ENCODE measurements at regions not wholly inside any gene's neighbourhood (a gene's known extent, or its start where the extent isn't known, plus 50 kb on each side); places are given as distances from the start of the nearest gene placed in this dataset.

DNA sequence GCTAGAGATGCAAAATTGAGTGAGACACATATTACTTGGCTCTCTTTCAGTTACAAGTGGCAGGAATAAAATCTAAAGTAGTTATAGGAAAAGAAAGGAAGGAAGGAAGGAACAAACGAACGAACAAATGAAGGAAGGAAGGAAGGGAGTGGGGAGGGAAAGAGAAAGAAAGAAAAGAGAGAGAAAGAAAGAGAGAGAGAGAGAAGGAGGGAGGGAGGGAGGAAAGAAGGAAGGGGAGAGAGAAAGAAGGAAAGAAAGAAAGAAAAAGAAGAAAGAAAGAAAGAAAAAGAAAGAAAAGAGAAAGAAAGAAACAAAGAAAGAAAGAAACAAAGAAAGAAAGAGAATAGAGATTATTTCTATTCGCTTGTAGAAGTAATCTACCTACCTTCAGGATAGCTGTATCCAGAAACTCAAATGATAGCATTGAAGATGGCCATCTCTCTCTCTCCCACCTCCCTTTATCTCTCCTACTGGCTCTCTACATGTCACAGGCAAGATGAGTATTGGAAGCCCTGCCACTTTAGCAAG is 229.7 kb upstream of the TLE3 start:
- no peak for DNase-seq (ENCODE audit: low read depth, low spot score)

DNA sequence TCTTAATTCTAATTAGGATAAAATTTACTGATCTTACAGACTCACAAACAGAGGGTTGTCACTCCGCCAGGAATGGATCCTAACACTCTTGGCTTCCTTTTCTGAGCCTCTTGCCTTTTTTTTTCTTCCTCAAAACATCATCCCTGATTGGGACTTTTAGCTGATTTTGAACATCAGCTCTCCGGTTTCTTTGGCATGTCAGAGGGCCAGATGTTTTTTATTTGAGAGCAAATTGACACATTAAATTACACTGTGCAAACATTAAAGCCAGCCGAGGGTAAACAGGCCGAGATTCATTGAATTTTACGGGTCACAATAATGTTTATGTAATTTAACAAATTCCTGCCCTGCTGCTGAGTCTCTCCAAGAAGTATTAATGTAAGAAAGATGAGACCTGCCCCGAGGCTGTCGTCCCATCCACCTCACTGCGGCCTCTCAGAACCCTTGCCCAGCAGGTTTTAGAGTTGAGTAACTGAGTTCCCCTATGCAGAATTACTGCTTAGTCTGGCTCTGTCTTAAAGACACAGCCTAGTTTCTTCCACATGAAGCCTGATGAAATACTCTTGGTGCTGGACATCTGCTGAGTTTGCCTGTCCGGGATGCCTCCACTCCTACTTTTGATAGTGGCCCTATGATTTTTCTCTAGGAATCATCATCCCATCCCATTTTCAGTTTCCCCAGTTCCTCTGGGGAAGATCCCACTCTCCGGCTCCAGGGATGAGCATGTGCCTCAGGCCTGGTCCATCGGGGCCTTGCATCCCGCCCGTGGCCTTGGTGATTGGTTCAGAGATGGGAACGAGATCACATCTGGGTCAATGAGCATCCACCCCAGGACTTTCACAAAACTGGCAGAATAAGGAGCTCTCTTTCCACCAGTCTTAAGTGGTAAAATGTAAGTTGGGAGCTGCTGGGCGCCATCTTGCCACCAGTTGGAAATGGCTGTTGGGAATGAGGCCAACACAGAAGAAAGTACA is 226.6 kb upstream of the TLE3 start:
- no peak for DNase-seq (ENCODE audit: low read depth, low spot score)

DNA sequence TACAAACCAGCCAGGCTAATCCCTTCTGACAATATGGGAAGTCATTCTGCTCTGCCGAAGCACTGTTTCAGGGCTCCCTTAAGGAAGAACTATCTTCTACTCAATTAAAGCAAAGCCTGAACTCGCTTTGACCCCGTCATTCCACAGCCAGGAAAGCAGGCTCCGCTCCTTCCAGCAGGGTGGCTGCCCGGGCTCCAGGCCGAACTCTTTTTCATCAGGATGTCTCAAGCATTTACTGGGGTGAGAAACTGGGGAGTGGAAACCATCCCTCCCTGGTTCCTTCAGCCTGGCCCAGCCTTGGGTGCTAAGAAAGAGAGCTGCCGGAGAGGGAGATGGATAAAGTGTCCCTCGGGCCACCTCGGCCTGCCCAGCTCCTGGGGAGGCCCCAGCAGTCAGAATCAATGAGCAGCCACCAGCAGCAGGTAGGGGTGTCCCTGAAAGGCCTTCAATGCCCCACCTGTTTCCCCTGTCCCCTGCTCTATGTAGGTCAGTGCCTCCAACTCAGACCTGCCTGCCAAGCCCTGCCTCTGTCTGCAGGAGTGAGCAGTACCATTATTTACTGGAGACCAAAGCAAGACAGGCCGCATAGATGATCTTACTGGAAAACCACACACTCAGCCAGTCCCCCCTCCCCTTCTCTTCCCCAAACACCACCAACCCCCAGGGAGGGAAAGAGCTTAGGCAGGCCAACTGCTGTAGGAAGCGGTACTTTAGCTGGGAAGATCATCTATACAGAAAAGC is 225.6 kb upstream of the TLE3 start:
- no peak for DNase-seq (ENCODE audit: low read depth, low spot score)

DNA sequence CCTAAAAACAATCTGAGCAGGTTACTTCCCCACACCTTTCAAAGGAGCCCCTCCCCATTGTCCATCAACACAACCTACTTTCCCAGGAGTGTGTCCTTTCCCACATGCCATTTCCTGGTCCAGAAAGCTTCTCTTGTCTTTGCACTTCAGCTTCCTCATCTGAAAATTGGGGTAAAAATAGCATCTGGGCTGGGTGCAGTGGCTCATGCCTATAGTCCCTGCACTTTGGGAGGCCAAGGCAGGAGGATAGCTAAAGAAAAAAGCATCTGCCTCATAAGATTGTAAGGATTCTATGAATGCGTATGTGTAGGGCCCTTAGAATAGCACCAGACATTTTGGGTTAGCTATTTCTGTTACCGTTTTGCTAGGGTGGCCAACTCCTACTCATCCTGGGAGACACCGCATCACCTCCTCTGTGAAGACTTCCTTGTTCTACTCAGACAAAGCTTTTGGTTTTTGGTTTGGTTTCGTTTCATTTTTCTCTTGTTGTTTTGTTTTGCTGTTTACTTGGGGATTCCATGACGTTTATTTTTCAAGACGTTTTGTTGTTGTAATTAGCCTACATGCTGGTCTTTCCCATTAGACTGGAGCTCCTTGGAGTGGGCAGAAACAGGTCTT is 224.4 kb upstream of the TLE3 start:
- no peak for DNase-seq (ENCODE audit: low read depth, low spot score)

DNA sequence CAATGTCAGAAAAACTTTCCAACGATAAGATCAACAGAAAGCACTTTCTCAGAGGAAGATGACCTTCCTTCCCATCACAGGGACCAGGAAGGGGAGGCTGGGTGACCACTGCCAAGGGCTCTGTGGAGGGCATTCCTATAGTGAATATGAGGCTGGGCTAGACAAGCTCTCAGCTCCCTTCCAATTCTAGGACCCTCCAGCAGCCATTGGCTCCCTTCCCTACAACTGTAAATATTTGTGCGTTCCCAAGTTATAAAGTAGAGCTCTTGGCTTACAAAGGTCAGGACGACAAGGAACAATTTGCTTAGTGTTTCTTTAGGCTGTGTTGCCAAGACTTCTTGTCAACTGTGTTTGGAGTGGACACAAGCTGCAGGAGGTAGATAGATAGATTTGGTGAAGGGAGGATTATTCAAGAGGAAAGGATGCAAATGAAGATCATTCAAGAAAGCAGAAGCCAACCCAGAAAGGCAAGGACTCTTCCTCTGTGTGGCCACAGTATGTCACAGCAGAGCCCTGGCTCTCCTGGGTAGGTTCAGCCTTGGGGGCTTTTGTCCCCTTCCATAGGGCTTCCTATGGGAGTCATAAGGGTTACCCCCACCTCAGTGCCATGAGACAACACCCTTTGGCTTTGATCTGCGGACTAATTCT is 223.6 kb upstream of the TLE3 start:
- no peak for DNase-seq (ENCODE audit: low read depth, low spot score)

DNA sequence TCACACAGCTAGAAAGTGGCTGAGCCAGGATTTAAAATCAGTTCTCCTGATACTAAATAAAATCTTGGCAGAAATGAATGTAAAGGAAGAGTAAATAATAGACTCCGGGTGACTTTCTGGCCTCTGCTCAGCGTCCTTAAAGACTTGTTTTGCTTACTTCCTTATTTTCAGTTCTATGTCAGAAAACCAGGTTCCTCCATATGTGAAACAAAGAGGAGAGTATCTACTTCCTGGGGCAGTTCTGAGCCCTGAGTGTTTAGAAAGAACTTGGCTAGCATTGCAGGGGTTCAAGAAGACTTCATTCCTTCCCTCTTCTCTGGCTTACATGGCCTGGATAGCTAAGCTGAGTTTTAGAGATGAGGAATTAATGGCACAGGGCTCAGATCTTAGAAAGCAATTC is 222.8 kb upstream of the TLE3 start:
- no peak for DNase-seq (ENCODE audit: low read depth, low spot score)

DNA sequence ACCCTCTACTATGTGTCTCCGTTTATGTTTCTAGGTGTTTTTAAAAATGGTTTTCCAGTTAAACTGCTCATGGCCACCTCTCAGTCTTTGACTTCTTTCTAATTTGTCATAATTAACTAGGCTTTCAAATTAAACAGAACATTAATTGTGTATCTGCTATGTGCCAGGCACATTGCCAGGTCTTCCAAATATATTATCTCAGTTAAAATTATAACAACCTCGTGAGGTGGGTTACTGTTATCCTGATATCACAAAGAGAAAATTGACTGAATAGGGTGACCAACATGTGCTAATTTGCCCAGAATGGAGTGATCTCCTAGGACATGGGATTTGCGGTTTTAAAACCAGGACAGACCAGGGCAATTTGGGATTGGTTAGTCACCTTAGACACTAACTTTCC is 222.4 kb upstream of the TLE3 start:
- DNase-seq (ENCODE audit: low read depth, low spot score): no peak

DNA sequence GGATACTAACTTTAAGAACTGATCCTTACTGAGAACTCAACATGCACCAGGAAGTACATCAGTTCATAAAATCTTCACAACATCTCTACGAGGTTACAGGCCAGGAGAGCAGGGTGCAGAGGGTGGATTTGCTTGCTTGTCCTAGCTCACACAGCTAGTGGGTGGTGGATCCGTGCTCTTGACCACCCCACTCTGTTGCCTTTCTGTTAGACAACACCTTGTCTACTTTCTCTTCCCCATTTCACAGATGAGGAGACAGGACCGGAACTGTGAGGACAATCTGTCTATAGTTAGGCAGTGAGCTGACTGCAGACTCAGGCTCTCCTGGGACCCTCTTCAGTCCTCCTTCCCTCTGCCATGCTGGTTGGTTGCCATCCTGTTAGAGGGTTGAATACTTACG is 221.7 kb upstream of the TLE3 start:
- no peak for DNase-seq (ENCODE audit: low read depth, low spot score)

DNA sequence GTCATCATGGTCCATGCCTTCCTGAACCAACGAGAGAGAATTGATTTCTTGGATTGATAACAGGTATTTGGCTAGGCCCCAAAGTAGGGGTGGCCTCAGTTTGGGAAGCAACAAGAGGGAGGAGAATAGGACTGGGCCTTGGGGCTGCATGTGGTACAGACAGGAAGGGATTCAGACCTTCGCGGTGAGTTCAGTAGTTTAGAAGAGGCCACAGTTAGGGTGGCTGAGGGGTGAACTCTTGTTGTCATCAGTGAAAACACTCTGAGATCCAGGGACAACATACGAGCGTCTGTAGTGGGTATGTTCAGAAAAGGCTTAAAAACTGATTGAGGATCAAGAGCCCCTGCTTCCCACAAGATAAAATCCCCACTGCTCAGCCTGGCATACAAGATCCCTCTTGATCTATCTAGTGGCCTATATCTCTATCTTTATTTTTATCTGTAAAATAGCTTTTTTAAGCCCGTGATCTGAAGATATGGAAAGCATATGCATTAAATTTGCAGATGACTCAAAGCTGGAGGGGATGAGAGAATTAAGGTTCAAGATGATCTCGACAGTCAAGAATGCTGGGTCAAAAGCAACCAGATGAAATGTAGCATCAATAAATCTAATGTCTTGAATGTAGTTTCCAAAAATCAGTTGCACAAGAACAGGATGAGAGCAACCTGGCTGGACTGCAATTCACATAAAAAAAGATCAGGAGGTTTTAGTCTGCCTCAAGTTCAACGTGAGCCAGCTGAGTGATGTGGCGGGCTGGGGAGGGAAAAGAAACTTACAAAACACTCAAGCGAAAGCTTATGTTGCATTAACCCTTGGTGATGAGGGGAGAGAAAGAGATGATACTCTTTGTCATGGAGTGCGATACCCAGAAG is 221.1 kb upstream of the TLE3 start:
- DNase-seq (ENCODE audit: low read depth, low spot score): no peak

DNA sequence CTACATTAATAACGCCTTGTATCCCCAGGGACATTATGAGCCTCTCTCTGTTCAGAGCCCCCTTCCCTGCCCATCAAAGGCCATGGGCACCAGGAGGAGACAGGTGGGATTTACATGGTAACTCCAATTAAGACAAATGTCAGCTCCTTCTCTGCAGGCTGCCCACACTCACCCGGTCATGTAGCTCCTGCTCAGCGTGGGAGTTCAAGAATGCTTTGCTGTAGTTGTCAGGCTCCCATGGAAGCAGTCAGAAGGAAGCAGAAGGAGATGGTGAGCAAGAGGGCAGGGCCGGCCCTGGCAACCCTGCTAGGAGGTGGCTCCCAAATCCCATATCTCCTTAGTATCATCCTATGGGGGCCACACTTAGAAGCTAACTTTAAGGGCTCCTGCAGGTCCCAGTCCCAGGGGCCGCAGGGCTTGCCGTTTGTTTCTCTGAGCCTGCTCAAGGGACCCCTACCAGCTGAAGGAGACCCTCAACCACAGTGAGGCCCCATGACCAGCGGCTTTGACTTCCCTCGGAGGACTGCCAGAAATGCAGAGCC is 218.4 kb upstream of the TLE3 start:
- no peak for DNase-seq (ENCODE audit: low read depth, low spot score)

DNA sequence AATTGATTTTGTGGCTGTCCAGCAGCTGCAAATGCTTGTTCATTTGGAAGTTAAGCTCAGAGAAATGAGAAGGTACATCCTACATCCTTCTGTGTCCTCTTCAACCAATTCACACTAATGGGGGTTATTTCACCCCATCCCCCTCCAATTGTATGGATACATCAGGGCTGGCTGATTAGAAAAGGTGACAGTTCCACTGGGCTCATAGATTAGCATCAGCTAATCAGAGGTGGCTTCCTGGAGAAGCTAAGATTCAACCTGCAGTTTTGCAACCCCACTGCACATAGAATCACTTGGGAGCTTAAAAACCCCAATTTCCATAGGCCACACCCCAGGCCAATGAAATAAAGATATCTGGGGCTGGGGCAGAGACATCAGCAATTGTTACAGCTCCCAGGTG is 217.7 kb upstream of the TLE3 start:
- DNase-seq (ENCODE audit: low read depth, low spot score): no peak

DNA sequence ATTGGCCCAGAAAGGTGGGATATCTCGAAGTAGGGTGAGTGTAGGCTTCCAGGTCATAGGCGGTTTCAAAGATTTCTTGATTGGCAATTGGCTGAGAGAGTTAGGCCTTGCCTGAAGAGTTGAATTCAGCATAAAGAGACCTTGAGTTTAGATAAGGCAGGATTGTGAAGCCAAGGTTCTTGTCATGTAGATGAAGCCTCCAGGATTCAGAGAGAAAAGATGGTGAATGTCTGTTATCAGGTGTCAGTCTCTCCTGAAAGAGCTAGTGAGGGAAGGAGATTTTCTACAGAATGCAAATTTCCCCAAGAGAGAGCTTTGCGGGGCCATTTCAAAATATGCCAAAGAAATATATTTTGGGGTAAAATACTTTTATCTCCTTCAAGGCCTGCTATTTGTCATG is 217.0 kb upstream of the TLE3 start:
- DNase-seq (ENCODE audit: low read depth, low spot score): no peak

DNA sequence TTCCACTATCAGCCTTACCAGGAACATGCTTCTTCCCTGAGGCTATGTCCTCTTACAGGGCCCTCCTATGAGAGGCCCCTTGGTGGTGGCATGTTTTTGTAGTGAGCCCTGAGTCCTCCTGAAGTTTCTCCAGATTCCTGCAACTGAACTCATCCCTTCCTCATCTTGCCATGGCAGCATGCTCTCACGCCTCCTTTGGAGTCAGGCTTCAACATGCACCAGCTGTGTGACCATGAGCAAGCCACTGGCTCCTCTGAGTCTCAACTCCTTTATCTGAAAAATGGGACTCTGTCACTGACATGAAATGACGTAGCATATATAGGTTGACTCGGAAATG is 216.3 kb upstream of the TLE3 start:
- no peak for DNase-seq (ENCODE audit: low read depth, low spot score)

DNA sequence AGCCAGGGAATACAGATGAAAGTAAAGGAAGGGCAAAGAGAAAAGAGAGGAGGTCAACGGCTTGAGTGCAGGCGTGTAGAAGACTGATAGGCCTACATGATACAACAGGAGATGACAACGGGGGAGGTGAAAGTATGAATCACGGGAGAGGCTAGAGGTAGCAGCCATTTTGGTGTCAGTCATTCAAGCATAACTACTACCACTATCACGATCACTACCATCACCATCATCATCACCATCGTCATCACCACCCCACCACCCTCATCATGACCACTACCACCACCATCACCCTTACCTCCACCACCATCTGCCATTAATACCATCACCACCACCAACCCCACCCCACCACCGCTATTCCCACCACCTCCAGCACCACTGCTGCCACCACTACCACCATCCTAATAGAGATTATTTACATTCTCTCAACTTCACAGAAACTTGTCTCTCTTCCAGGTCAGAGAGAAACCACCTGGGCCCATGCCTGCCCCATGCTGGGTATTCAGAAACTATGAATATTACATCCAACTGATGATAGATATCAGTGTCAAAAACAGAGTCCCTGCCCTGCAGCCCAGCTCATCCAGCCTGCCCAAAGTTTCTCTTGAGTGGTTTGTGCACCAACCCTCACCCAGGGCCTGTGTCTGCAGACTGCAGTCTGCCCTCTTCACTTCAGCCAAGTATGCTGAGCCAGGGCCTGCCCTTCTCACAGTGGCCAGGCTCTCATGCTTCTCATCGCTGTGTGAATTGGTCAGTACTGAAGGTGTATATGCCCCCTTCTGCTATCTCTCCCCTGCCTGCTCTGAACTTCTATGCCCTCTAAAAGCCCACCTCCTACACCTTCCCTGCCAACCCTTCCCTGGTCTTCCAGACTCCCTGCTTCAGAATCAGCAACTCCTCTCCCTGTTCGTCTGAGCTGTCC is 215.6 kb upstream of the TLE3 start:
- no peak for DNase-seq (ENCODE audit: low read depth, low spot score)

DNA sequence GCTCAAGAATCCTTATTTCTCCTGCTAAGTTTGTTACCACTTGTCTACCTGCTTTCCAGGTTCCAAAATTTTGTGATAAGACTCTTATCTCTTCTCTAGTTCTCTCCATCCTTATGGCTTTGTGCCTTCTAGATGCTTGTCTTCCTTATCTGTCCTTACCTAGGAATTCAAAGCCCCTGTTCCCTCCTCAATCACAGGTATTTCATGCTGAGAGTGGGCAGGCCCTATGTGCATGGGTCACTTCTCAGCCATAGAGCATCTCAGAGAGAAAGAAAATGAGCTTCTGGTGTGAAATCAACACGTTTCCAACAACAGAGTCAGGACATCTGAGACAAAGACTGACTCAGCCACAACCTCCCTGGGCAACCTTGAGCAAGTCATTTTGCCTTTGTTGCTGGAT is 214.1 kb upstream of the TLE3 start:
- no peak for DNase-seq (ENCODE audit: low read depth, low spot score)

DNA sequence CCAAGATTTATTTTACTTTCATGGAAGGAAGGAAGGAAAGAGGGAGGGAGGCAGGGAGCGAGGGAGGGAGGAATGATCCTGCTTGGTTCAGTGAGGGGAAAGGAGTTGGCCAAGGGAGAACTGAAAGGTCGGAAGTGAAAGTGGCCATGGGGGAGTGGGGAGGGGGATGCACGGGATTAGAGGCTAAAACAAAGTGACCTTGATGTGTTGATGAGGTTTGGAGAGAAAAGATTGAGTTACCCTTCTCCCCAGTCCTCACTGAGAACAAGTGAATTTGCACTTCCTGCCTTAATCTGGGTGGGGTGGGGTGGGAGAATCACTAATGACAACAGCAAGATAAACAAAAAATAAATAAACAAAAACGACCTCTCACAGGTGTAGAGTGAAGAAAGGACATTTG is 212.0 kb upstream of the TLE3 start:
- DNase-seq (ENCODE audit: low read depth, low spot score): no peak

DNA sequence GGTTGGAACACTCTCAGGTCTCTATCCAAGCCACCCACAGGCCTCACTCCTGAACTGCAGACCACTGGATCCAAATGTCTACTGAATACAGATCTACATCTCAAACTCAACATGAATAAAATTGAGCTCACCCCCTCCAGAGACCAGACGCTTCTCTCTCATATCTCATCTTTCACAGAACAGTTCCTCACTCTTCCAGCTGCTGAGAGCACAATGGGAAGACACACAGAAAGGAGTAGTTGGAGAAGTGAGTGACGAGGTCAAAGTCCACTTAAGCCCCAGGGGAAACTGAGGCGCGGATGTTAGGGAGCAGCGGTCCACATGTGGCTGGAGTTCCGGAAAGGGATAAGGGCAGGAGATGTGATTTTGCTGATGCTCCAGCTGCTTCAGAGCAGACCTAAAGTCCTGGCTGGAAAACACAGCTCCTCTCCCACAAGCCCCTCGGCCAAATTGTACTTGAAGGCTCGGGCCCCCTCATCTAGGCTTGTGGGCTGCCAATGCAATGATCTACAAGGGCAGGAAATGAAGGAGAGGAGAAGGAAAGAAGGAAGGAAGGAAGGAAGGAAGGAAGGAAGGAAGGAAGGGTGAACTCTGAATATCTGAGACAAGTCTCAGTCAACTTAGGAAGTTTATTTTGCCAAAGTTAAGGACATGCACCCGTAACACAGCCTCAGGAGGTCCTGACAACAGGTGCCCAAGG is 211.2 kb upstream of the TLE3 start:
- DNase-seq (ENCODE audit: low read depth, low spot score): no peak

DNA sequence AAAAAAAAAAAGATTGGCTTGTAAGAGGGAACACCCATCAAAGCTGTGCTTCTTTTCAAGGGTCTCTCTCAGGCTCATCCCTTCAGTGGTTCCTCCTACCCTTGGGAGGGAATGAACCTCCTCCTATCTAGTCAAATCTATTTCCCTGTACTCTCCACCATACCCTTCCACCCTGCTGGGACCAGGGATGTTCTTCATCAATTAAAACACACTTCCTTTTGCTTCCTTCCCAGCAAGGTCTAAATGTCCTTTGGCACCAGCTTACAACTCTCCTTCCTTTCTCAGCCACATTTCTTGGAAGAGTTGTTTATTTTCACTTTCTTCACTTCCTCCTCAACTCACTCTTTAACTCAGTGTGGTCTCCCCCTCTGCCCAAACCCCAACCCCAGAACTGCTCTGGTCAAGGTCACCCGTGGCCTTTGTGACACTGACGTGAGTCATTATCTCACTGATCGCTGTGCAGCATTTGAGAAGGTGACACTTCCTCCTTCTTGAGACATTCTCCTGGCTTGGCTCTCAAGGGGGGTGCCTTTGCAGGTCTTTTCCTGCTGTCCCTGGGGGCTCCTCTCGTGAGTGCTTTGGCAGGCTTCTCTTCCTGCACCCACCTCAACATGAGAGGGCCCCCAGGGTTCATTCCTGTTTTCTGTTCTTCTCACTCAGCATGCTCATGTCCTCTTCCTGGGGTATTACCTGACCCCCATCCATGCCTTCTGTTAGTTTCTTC is 210.5 kb upstream of the TLE3 start:
- DNase-seq (ENCODE audit: low read depth, low spot score): no peak

Measured in iPS DF 19.7 (cell line).